ENCODE measurements at regions not wholly inside any gene's neighbourhood (a gene's known extent, or its start where the extent isn't known, plus 50 kb on each side); places are given as distances from the start of the nearest gene placed in this dataset.

DNA sequence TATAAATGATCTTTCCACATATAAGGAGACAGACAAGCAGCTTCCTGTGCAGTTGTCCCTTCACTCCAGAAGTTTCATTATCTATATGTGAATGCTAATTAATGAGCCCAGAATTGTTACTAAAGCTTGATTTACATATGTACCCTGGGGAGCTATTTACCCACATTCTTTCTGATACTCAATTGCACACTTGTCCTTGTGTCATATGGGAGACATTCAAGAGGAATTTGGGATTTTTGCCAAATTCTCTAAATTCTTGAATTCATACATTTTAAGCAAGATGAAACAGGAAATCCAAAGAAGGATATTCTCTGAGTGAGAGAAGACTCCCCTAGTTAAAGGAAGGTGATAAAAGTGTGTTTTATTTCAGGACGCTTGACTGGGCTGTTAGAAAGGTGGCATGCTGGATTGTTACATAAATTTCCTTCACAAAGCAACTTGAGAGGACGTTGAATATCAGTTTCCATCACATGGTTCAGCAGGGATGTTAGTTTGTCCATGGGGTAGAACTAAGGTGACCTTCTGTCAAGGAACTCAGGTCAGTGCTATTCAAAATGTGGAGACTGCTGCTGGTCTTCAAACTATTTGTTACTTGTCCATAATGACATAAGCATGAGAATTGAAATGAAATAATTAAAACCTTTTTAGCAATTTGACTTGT lies 368.2 kb downstream of the IRS1 start:
- DNase-seq (ENCODE audit: low read depth): no peak

DNA sequence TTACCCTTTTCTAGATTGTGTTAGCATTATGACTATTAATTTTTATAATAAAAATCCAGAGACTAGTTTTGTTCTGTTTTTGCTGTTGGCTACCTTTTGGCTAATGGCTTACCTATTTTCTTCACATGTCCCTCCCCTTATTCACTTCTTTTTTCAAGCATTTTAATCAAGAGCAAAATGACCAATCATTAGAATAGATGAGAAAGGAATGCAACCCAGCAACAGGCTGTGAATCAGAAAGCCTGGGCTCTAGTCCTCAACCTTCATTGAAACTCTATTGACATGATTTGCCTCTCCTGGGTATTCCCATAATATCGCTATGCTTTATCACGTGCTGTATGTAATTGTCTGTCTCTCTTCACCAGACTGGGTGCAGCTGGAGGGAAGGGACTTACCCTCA lies 370.1 kb downstream of the IRS1 start:
- DNase-seq (ENCODE audit: low read depth): no peak

DNA sequence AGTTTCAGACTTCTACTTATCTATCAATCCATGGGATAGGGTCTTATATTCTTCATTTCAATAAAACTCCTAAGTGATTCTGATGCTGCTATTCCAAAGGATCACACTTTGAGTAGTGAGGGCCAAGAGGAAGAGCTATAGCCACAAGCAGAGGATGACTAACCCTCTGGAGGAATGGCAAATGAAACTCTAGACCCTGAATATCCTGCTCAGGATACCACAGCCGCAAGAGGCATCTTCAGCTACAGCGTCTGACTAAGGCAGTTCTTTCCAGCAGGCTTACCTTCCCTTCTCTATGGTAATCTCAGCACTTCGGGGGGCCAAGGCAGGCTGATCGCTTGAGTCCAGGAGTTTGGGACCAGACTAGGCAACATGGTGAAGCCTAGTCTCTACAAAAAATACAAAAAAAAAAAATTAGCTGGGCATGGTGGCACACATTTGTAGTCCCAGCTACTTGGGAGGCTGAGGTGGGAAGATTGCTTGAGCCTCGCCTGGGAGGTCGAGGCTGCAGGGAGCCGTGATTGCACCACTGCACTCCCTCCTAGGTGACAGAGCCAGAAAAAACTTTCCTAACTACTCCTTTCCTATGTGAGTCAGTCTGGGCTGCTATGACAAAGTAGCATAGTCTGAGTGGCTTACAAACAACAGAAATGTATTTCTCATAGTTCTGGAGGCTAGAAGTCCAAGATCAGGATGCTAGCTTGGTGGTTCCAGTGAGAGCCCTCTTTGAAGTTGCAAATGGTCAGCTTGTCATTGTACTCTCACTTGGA lies 371.9 kb downstream of the IRS1 start:
- no peak for DNase-seq (ENCODE audit: low read depth)

DNA sequence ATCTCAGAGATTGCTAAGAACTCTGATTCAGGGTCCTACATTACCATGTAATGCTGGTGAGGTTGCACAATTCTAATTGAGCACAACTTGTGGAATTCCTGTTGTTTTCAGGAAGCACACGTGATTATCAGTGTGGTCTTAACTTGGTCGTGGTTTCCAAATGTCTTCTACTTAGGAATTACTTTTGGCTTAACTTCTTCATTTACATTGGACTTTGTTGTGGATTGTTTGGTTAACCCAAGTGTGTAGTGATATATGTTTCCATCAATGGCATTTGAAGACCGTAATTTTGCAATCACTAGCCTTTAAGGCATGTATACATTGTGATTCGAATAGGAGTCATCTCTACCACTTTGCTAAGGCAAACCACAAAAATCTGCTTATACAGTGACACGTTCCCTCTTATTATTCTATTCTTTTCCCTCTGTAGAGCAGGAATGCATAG lies 373.3 kb downstream of the IRS1 start:
- no peak for DNase-seq (ENCODE audit: low read depth)

DNA sequence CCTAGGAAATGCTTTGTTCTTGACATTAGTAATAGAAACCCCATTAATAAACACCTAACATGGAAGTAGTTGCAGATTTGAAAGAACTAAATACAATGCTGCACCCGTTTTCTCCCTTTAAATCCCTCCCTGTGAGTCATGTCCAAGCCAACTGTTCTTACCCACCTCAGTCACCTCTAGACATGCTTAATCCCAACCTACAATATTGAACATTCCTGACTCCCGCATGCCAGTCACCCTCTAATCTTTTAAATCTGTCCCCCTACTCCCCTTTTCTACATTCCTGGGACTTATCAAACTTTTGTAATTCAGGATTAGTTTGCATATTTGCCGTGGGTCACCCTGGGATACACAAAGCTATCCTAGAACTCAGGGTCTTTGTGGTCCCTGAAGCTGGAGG lies 374.6 kb downstream of the IRS1 start:
- no peak for DNase-seq (ENCODE audit: low read depth)

DNA sequence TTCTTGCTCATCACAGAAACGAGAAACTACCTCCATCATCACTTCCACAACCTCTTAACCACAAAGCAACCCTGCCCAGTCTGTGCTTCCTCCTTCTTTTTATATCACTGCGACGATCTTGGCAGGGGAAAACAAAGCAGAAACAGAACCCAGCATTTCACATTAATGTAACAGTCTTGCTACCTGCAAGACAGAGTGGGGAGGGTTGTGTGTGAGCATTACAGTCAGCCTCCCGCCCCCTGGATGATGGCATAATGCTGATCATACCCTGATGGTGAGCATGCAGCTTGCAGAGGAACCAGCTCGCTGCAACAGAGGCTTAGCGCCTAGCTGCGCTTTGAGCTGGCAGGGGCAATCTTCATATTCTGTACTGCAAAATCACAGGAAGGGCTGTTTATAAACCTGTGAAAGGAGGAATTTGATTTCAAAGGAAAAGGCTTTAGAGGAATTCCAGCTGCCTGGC lies 376.1 kb downstream of the IRS1 start:
- peak; percentile 1 for DNase-seq (ENCODE audit: low read depth)

DNA sequence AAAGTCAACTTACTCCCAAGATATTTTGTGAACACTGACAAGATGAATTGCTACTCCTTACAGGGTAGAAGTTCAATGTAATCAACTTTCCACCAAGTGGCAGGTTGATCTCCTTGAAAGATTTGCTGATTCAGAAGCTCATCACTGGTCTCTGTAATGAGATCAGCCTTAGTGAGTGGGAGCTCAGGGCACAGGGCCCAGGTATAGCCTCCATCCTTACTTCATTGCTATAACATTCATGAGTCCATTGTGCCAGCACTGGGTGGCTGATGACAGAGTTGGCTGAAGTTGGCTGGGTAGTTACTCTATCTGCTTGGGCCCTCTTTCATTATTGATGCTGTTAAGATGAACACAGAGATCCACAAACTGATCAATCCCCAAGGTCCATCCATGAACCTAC lies 379.0 kb downstream of the IRS1 start:
- DNase-seq (ENCODE audit: low read depth): no peak

DNA sequence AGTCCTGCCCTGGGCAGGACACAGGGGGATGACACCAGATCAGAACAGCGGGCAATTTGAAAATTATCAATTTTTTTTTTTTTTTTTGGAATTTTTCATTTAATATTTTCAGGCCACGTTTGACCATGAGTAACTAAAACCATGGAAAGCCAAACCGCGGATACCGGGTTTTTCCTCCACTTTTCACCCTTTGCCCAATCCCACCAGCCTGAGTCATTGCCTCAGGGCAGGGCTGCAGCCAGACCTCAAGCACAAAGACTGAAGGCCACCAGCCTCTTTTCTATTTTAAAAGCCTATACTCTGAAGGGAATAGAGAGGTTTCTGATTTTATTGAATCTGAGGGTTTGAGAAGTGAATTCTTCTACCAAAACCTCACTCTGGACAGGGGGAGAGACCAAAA lies 381.1 kb downstream of the IRS1 start:
- DNase-seq (ENCODE audit: low read depth): no peak

DNA sequence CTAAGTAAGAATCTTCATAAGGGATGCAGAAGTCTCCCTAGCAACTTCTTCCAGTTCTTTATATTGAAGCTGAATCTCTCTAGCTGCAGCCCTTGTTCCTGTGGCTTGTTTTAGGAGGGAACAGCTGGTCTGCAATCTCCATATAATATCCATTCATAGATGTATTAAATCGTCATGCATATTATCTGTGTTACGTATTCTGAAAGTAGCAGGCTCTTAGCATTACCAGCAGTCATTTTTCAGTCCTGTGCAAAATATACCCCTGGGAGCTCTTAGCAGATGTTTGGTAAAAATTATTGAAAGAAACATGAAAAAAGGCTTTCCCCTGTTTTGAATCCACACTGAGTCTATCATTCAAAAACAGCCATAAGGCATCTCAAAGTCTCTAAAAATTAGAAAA lies 385.3 kb downstream of the IRS1 start:
- DNase-seq (ENCODE audit: low read depth): no peak

DNA sequence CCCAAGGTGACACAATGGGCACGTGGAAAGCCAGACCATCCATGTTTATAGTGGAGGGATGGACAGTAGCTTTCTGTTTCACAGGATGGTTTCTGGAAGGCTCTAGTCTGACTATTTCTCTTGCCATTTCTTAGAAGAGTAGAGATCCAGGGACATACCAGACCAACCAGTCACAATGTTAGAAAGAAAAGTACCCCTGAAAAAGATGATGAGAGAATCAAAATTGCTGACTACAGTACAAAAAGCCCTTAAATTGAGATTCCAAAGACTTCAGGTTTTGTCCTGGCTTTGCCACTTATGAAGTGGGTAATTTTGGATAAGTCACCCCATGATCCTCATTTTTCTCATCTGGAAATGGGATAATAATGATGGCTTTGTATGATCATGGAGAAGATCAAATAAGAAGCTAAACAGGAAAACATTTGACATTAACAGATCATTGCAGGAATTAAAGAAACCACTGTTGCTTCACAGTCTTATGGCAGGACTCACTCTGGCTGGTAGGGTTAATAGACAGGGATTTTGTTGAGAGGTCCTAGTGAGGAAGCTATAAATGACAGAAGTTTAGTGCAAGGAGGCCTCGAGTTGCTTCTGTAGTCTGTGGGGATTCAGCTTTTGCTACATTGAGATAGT lies 386.0 kb downstream of the IRS1 start:
- DNase-seq (ENCODE audit: low read depth): no peak

DNA sequence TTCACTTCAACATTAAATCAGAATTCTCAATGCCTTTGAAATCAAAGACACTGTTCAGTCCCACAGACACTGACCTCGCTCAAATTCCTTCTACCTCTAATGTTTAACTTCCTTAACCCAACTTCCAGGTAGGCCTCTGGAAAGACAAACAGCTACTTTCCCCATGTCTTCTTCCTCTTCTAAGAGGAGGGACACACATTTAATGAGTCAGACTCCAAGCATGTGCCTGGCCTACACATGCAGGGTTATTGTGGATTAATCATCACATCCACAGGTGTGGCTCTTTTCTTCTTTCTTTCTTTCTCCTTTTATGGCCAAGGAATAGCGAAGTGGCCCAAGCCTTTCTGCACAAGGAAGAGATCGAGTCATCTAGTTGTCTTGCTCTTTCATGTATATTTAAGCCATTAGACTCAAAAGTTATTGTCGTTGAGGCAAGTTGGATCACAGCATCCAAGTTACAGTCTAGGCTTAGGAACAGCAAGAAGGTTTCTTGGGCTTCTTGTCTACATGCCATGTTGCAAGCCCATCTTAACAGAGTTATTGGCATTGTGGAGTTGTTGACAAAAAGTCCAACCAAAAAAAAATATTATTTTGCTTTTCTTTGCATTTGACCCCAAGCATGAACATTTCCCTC lies 387.8 kb downstream of the IRS1 start:
- DNase-seq (ENCODE audit: low read depth): no peak

DNA sequence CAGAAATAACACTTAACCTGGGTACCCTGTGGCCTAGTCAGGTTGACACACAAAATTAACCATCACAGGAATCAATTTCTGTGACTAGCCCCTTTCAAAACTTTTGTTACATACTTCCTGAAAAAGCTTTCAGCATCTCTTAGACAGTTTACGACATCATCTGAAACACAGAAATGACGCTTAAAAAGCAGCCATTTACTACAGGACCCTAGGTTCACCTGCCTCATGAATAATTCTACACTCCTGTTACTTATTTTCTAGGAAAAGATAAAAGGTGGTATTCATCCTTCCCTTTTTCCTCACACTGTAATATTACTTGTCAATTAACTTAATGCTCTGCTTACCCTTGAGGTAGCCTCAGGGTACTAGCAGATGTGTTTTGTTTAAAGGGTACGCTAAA lies 388.4 kb downstream of the IRS1 start:
- no peak for DNase-seq (ENCODE audit: low read depth)

DNA sequence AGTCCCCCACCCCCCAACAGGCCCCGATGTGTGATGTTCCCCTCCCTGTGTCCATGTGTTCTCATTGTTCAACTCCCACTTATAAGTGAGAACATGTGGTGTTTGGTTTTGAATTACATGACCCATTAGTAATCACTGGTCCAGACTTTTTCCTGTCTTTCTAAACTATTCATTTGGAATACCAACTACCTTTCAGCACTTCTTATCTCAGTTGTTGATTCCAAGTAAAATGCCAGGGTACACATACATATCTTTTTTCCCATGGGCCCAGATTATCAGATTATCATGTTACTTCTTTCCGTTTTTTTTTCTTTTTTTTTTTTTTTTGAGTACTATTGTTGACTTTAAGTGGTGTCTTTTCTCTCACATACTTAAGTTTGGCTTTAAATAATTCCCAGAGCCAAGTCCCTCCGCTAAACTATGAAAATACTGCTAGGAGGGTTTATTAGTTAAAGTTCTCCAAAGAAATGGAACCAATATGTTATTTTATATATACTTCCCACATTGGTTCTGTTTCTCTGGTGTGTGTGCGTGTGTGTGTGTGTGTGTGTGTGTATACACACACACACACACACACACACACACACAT lies 389.3 kb downstream of the IRS1 start:
- DNase-seq (ENCODE audit: low read depth): no peak

DNA sequence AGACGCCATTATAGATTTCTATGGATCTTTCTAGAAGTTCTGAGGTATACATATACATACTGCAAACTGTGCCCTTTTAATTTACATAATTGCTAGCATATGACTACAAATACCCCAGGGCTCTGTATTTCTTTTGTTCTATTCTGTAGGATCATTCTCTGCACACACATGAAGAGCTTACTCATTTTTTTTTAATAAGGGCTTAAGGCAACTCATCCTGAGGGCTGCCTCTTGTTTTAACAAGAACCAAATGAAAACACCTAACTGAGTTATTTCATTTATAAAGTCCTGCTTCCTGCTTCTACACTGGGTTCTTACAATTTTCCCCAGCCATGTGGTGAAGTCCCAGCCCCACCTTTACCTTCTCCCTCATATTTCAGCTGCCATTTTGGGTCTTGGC lies 390.5 kb downstream of the IRS1 start:
- no peak for DNase-seq (ENCODE audit: low read depth)

DNA sequence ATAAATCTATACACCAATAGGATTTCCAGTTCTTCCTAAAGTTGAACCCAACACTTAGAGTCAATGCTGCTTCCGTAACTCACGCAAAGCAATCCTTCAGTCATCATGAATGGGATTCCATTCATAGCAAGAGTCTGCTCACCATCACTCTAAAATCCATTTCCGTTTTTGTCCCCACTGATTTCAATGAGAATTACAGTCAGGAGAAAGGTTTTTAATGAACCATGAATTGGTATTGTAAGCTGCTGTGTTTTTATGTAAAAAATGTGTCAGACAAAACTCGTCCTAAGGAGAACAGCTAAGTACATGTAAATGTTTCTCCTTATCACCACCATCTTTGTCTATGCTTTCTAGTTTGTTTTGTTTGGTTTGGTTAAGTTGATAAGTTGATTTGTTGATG lies 391.5 kb downstream of the IRS1 start:
- no peak for DNase-seq (ENCODE audit: low read depth)

DNA sequence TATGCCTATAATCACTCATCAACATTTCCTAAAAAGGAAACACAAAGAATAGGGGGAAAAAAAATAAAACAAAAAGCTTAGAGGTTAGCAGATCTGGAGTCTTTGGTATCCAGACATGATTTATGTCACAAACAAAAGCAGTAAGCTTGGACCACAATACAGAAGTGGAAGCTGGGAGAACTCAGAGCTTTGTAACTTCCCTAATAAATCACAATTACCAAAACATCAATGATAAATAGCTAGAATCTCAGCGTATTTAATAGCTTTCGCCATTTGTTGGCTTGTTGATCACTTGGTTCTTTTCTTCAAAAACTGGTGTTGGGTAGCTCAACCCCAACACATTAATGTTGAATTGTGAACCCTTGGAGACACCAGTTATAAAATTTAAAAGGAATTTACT lies 392.5 kb downstream of the IRS1 start:
- no peak for DNase-seq (ENCODE audit: low read depth)

DNA sequence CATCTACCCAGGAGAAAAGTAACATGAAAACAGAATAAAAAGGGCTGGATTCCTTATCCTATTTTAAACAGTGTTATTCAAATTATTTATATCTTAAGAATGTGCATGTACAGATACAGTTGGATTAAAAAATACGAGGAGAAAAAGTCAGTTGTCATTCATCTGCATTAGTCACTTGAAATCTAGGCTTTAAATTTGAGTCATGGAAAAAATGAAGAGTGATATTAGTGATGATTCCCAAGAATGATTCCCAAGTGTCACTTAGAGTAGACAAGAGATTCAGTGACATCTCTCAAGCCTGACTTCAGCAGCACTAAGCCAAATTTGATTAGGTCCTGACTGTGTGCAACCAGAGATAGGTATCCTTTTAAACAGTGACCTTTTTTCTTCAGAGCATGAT lies 394.2 kb downstream of the IRS1 start:
- no peak for DNase-seq (ENCODE audit: low read depth)

DNA sequence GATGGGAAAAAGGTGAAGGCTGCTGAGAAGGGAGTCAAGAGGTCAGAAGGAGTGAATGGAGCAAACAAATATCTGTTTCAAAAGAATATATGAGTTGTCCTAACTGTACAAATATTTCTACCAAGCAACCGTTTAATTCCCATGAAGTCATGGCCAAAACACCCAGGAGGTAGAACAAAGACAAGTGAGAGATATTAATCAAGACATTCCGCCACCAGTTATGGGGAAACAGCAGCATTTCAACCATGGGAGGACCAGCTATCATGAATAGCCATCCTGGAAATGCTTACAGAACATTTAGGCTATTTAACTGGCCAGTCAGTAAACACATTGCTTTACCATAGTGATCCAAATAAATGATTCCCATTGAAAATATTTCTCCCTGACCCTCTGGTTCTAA lies 396.3 kb downstream of the IRS1 start:
- no peak for DNase-seq (ENCODE audit: low read depth)

DNA sequence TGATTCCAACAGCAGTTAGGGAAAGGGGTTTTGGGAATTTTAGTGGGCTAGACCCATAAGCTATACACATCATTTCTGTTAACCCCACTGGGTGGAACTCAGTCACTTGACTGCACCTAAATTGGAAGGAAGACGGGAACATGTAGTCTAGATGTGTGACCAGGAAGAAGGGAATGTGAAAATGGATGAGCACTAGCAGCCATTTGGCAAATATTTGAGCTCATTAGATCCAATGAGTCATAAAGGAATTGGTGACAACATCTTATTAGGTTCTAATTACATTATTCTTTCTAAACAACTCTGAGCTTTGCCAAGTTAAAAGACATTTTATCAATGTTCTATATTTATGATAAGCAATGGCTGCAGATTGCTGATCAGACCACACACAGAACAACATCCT lies 400.6 kb downstream of the IRS1 start:
- DNase-seq (ENCODE audit: low read depth): no peak

DNA sequence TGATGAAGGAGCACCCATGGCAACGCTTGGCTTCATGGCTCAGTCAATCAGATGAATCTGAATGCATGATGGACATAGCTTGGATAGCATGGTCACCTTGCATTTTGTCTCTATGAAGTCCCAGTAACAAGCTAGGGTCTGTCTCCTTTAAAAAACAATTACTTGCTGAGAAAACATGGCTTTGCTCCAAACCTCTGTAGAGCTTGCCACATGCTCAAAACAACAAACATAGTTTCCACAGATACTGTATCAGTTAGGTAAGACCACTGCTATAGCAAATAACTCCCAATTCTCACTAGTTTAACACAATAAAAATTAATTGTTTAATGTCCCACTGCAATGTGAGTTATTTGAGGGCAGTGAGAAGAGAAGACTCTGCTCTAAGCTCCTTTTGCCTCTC lies 401.0 kb downstream of the IRS1 start:
- no peak for DNase-seq (ENCODE audit: low read depth)

DNA sequence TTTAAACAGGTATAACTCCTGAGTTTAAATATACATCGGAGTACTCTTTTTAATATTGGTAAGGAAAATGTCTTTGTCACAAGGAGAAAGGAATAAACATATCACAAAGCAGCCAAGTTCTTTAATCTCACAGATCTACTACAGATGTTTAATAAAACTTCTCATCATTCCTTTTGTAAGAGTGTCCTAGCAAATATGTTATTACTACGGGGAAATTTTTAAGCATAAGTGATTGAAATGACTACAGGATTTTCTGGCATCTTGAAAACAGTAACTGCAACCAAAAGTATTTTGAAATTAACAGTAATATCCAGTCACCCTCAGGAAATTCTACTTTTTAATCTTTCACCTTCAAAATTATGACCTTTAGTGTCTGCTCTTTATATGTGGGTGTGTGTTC lies 403.1 kb downstream of the IRS1 start:
- DNase-seq (ENCODE audit: low read depth): no peak

DNA sequence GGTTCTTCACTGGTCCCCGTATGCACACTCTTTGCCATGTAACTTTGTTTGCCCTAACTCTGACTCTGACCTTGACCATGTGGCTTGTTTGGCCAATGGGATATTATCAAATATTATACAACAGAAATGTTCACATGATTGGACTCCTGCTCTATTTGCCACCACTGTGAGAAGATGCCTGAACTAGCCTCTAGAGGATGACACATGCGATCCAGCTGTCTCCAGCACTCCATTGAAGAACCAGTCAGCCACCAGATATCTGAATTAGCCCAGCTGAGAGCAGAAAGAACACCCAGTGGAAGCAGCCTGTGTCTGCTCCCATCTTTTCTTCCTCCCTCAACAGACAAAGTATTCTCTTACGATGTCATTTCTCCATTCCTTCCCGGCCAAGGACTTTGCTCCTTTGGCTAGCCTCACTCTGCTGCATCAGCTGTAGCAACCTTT lies 412.1 kb downstream of the IRS1 start:
- DNase-seq (ENCODE audit: low read depth): no peak
